ENCODE measurements at regions not wholly inside any gene's neighbourhood (a gene's known extent, or its start where the extent isn't known, plus 50 kb on each side); places are given as distances from the start of the nearest gene placed in this dataset.
"Not testable (repeated sequence)": the region's sequence is repeated elsewhere in the genome, so short reads cannot be mapped to it uniquely, and the experiment has no call there.

DNA sequence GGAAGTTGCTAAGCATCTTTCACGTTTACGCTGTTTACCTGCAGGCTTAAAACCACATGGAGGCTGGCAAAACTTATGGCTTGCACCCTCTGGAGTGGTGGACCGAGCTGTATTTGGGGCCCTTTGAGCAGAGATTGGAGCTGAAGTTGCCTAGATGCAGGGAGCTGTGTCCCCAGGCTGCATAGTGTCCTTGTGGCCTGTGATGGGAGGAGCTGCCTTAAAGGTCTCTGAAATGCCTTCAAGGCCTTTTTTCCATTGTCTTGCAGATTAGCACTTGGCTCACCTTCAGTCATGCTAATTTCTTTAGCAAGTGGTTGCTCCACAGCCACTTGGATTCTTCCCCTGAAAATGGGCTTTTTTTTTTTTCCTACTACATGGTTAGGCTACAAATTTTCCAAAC, 81.5 kb upstream of the CHD1 start:
- WGBS, 2 experiments (ENCODE audit: insufficient coverage in 1 of 2, insufficient read length in 1 of 2) = 38 to 53% methylated on average over 3 of the region's 3 CpGs
- Mint-ChIP-seq H3K27ac (no peak overlapping the region), H3K27me3 (ENCODE audit: insufficient read depth) (peaks cover 1% of the 10 kb centered on the region), H3K9me3 (peaks cover 21% of the 10 kb centered on the region), H3K4me1 (peaks cover 6% of the 10 kb centered on the region), H3K36me3 (ENCODE audit: low read depth) (peaks cover 3% of the 10 kb centered on the region), H3K4me3 (no peak overlapping the region)
- Histone ChIP-seq H3K9ac (ENCODE audit: extremely low read depth, low read length, poor library complexity, severe bottlenecking) (no peak overlapping the region), H3K4me1 (ENCODE audit: control insufficient read depth, insufficient read depth, low read length) (no peaks in the 10 kb centered on the region), H3K9me3 (ENCODE audit: control insufficient read depth, low read length) (peaks cover 10% of the 10 kb centered on the region), H3K27me3 (ENCODE audit: control insufficient read depth, insufficient read depth, low read length, poor library complexity, severe bottlenecking) (no peaks in the 10 kb centered on the region), H3K4me3 (ENCODE audit: low read length) (no peak overlapping the region), H3K27ac (ENCODE audit: low read depth, low read length) (no peak overlapping the region), H3K36me3 (ENCODE audit: control insufficient read depth, insufficient read depth, low read length) (no peaks in the 10 kb centered on the region)
- peak; percentile 68 for DNase-seq
- no peak for TF ChIP-seq CTCF (conservative IDR thresholded peaks at IDR 0.05)

DNA sequence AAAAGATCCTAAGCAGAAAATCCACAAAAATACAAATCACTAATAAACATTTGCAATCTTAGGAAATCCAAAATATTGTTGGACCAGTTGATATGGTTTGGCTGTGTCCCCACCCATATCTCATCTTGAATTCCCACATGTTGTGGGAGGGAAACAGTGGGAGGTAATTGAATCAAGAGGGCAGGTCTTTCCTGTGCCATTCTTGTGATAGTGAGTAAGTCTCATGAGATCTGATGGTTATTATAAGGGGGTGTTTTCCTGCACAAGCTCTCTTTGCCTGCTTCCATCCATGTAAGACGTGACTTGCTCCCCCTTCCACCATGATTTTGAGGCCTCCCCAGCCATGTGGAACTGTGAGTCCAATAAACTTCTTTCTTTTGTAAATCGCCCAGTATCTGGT, 79.2 kb upstream of the CHD1 start:
- H3K27ac Mint-ChIP-seq; H3K27ac ChIP-seq (ENCODE audit: low read depth, low read length); H3K4me1 Mint-ChIP-seq; H3K36me3 ChIP-seq (ENCODE audit: control insufficient read depth, insufficient read depth, low read length); H3K4me3 ChIP-seq (ENCODE audit: low read length); H3K4me1 ChIP-seq (ENCODE audit: control insufficient read depth, insufficient read depth, low read length); H3K27me3 ChIP-seq (ENCODE audit: control insufficient read depth, insufficient read depth, low read length, poor library complexity, severe bottlenecking); H3K36me3 Mint-ChIP-seq (ENCODE audit: low read depth); H3K9ac ChIP-seq (ENCODE audit: extremely low read depth, low read length, poor library complexity, severe bottlenecking); DNase-seq; H3K4me3 Mint-ChIP-seq; H3K27me3 Mint-ChIP-seq (ENCODE audit: insufficient read depth): not testable (repeated sequence)
- peaks cover 21% of the 10 kb centered on the region for H3K9me3 Mint-ChIP-seq
- WGBS, 2 experiments (ENCODE audit: insufficient coverage in 1 of 2, insufficient read length in 1 of 2) = 93 to 100% methylated on average over 1 to 2 of the region's 2 CpGs
- peaks cover 10% of the 10 kb centered on the region for H3K9me3 ChIP-seq (ENCODE audit: control insufficient read depth, low read length)

DNA sequence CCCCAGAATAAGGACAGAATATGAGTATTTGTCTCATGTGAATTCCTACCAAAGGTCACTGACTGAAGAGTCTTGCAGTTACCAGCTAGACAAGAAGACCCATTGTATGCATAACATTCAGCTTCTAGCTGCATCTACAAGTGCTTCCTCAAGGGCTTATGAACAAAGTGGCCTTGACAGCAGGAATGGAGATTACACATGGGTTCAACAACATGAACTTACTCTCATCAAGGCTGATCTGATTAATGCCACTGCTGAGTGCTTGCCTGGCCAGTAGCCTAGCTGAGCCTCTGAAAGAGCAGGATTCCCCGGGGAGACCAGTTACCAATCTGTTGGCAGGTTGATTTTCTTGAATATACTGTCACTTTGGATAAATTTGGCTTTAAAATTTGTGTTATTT, 76.7 kb upstream of the CHD1 start:
- peaks cover 7% of the 10 kb centered on the region for H3K4me1 Mint-ChIP-seq
- Histone ChIP-seq H3K36me3 (ENCODE audit: control insufficient read depth, insufficient read depth, low read length) (no peaks in the 10 kb centered on the region), H3K4me1 (ENCODE audit: control insufficient read depth, insufficient read depth, low read length) (no peaks in the 10 kb centered on the region), H3K9me3 (ENCODE audit: control insufficient read depth, low read length) (peaks cover 10% of the 10 kb centered on the region), H3K4me3 (ENCODE audit: low read length) (no peak overlapping the region), H3K9ac (ENCODE audit: extremely low read depth, low read length, poor library complexity, severe bottlenecking) (no peak overlapping the region), H3K27me3 (ENCODE audit: control insufficient read depth, insufficient read depth, low read length, poor library complexity, severe bottlenecking) (no peaks in the 10 kb centered on the region), H3K27ac (ENCODE audit: low read depth, low read length) (no peak overlapping the region)
- no peak for DNase-seq
- 89 to 100% methylated on average over 1 of the region's 1 CpG for WGBS, 2 experiments (ENCODE audit: insufficient coverage in 1 of 2, insufficient read length in 1 of 2)
- peaks cover 21% of the 10 kb centered on the region for H3K9me3 Mint-ChIP-seq
- no peak overlapping the region for H3K27ac Mint-ChIP-seq
- H3K4me3 Mint-ChIP-seq = no peak overlapping the region
- no peaks in the 10 kb centered on the region for H3K27me3 Mint-ChIP-seq (ENCODE audit: insufficient read depth)
- no peaks in the 10 kb centered on the region for H3K36me3 Mint-ChIP-seq (ENCODE audit: low read depth)
- TF ChIP-seq CTCF (conservative IDR thresholded peaks at IDR 0.05) = no peak

DNA sequence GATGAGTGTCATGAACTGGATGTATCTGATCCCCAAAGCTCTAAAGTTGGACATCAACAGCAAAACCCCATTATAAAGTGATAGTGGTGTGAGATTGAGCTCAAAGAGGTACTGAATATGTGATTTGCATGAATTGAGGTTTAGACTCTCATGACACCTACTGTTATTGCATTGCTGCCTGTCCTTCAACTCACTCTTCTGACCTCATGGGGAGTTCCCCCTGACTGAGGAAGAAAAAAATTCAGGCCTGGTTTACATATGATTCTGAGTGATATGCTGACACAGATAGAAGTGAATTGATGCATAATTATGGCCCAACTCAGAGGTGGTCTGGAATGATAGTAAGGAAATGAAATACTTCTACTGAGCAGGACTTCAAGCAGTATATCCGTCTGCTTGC, 76.2 kb upstream of the CHD1 start:
- no peak overlapping the region for H3K4me3 Mint-ChIP-seq
- no peak overlapping the region for H3K27ac ChIP-seq (ENCODE audit: low read depth, low read length)
- TF ChIP-seq CTCF (conservative IDR thresholded peaks at IDR 0.05) = no peak
- no peaks in the 10 kb centered on the region for H3K27me3 ChIP-seq (ENCODE audit: control insufficient read depth, insufficient read depth, low read length, poor library complexity, severe bottlenecking)
- H3K27ac Mint-ChIP-seq = no peak overlapping the region
- no peak for DNase-seq
- H3K4me1 ChIP-seq (ENCODE audit: control insufficient read depth, insufficient read depth, low read length) = no peaks in the 10 kb centered on the region
- no peaks in the 10 kb centered on the region for H3K36me3 ChIP-seq (ENCODE audit: control insufficient read depth, insufficient read depth, low read length)
- WGBS, 2 experiments (ENCODE audit: insufficient coverage in 1 of 2, insufficient read length in 1 of 2) = 47% methylated on average over 1 of the region's 1 CpG; no CpG with 5 or more reads in 1 of the 2 experiments
- peaks cover 7% of the 10 kb centered on the region for H3K4me1 Mint-ChIP-seq
- H3K27me3 Mint-ChIP-seq (ENCODE audit: insufficient read depth) = no peaks in the 10 kb centered on the region
- H3K4me3 ChIP-seq (ENCODE audit: low read length) = no peak overlapping the region
- no peak overlapping the region for H3K9ac ChIP-seq (ENCODE audit: extremely low read depth, low read length, poor library complexity, severe bottlenecking)
- no peaks in the 10 kb centered on the region for H3K36me3 Mint-ChIP-seq (ENCODE audit: low read depth)
- H3K9me3 ChIP-seq (ENCODE audit: control insufficient read depth, low read length) = peaks cover 7% of the 10 kb centered on the region
- peaks cover 18% of the 10 kb centered on the region for H3K9me3 Mint-ChIP-seq

Measured in endodermal cell (in vitro differentiated cells).